ENCODE measurements at regions not wholly inside any gene's neighbourhood (a gene's known extent, or its start where the extent isn't known, plus 50 kb on each side); places are given as distances from the start of the nearest gene placed in this dataset.

- no peak for DNase-seq
Observed at GRCh38 chr22:48585916-48586798, 1241.5 kb downstream of the BRD1 start.

GRCh38 chr22:48584170-48584569 lies 1243.5 kb downstream of the BRD1 start:
- DNase-seq: no peak

GRCh38 chr22:48581796-48582469 lies 1245.7 kb downstream of the BRD1 start:
- no peak for DNase-seq

GRCh38 chr22:48581205-48581766 lies 1246.4 kb downstream of the BRD1 start:
- no peak for DNase-seq

- no peak for DNase-seq
Observed at GRCh38 chr22:48580481-48580970, 1247.1 kb downstream of the BRD1 start.

GRCh38 chr22:48579928-48580309 lies 1247.8 kb downstream of the BRD1 start:
- no peak for DNase-seq

- no peak for DNase-seq
Observed at GRCh38 chr22:48579043-48579927, 1248.4 kb downstream of the BRD1 start.

GRCh38 chr22:48578138-48579042 lies 1249.3 kb downstream of the BRD1 start:
- DNase-seq: no peak

GRCh38 chr22:48577691-48578090 lies 1250.0 kb downstream of the BRD1 start:
- no peak for DNase-seq

GRCh38 chr22:48577014-48577690 lies 1250.5 kb downstream of the BRD1 start:
- DNase-seq: no peak

GRCh38 chr22:48576333-48577013 lies 1251.2 kb downstream of the BRD1 start:
- no peak for DNase-seq

- DNase-seq: no peak
Observed at GRCh38 chr22:48575618-48576332, 1251.9 kb downstream of the BRD1 start.

GRCh38 chr22:48574776-48575617 lies 1252.7 kb downstream of the BRD1 start:
- DNase-seq: no peak

GRCh38 chr22:48573766-48574165 lies 1253.9 kb downstream of the BRD1 start:
- no peak for DNase-seq

GRCh38 chr22:48572951-48573350 lies 1254.7 kb downstream of the BRD1 start:
- DNase-seq: no peak

- DNase-seq: no peak
Observed at GRCh38 chr22:48570912-48571311, 1256.8 kb downstream of the BRD1 start.

- DNase-seq: no peak
Observed at GRCh38 chr22:48569476-48570233, 1258.0 kb downstream of the BRD1 start.

- no peak for DNase-seq
Observed at GRCh38 chr22:48568736-48569330, 1258.8 kb downstream of the BRD1 start.

All from CD4-positive, alpha-beta T cell treated with Interleukin-21 for 1 hour (primary cell).